Ovary (tissue), 3 donors: ENCODE measurements at regions not wholly inside any gene's neighbourhood (a gene's known extent, or its start where the extent isn't known, plus 50 kb on each side); places are given as distances from the start of the nearest gene placed in this dataset.

ENCODE experiments used
- CTCF ChIP-seq, 3 donors: fragments of 450-650 bp in 2 of 3; fragments of 200-600 bp in 1 of 3; IDR thresholded peaks; one replicate each; pipeline versions ENCODE4 v1.5.1 to v1.8.0; 2016 to 2022; ENCODE audit warnings: antibody characterized with exemption in 3 of 3, mild to moderate bottlenecking in 1 of 3
- EP300 ChIP-seq: sonication (generic); formaldehyde crosslinking; IDR thresholded peaks from one replicate; pipeline ENCODE4 v1.6.1; 2017; ENCODE audit warnings: antibody characterized with exemption
- POLR2A ChIP-seq: fragments of 450-650 bp; IDR thresholded peaks from one replicate; pipeline ENCODE4 v1.6.1; 2017; ENCODE audit warnings: antibody characterized with exemption, mild to moderate bottlenecking, moderate library complexity
- donor health status: DM: no; HTN: no; CAD: no.

DNA sequence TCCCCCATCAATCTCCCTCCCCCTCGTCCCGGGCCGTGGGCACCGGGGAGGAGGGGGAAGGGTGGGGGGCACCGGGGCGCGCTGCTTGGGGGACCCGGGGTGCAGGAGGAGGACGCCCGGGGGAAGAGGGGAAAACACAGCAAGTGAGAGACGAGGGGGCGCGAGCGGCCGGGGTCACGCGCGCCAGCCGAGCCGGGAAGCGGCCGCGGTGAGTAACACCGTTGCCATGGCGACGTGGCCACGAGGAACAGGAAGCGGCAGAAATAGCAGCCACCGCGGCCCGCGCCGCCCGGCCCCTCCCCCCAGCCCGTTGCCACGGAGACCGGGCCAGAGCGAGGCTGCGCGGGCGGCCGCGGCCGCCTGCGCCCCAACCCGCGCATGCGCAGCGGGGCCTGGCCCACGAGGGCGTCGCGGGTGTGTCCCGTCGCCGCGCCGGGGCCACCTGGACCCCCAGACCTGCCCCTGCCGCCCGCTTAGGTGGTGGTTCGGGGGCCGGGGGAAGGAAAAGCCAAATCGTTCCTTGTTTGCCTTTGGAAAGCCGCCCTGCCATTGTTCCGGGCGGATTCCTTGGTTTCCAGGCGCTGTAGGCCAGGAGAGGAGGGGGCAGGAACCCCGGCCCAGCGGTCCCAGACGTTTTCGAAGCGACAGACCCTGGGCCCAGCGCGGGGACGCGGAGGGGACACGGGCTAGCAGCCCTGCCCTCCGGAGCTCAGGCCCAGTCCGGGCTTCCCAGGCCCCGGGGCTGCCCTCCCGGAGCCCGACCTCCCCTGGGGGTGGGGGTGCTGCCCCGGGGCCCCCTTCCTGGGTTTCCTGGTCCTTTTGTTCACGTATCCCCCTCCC, 207.1 kb downstream of the C9orf50 start:
- TF ChIP-seq CTCF (IDR thresholded peaks at IDR 0.05) (peak in 2 of 3 donors; percentile 14 to 23), POLR2A (peak; percentile 94), EP300 (peak; percentile 91)
